ENCODE measurements at regions not wholly inside any gene's neighbourhood (a gene's known extent, or its start where the extent isn't known, plus 50 kb on each side); places are given as distances from the start of the nearest gene placed in this dataset.

- no peaks in the 10 kb centered on the region for H3K9me3 Mint-ChIP-seq (ENCODE audit: unreplicated experiment)
- TF ChIP-seq CTCF (IDR thresholded peaks at IDR 0.05; ENCODE audit: unreplicated experiment) = no peak
- ChIA-PET CTCF (interaction anchor here (0.8 to 1.4 kb wide), 2 partner anchors 22 to 446 kb away, joined by 3 to 6 read pairs; no protein-coding TSS in a partner anchor), POLR2A (interaction anchor here (0.7 to 6.5 kb wide), 14 partner anchors 10 to 687 kb away, joined by 3 to 94 read pairs (median 6); partner anchors contain the start of gene IRS1)
- peak overlapping the region; percentile 79 for H3K27ac Mint-ChIP-seq (ENCODE audit: low read depth, unreplicated experiment)
- intact Hi-C loops (cut with micrococcal nuclease) = loop anchor here (1.0 to 10.0 kb wide), 7 partner anchors 89 to 678 kb away; no protein-coding TSS in a partner anchor
- DNase-seq (ENCODE audit: unreplicated experiment) = no peak
- no peak overlapping the region for H3K4me3 Mint-ChIP-seq (ENCODE audit: unreplicated experiment)
- H3K36me3 Mint-ChIP-seq (ENCODE audit: insufficient read depth, unreplicated experiment) = no peaks in the 10 kb centered on the region
- BruUV-seq (replicated peaks) = no TSS peak
- H3K27me3 Mint-ChIP-seq (ENCODE audit: insufficient read depth, unreplicated experiment) = no peaks in the 10 kb centered on the region
- peaks cover 47% of the 10 kb centered on the region for H3K4me1 Mint-ChIP-seq (ENCODE audit: insufficient read depth, unreplicated experiment)
These were observed 683.8 kb downstream of the IRS1 start for GRCh38 chr2:226115832-226116200.

GRCh38 chr2:226115102-226115831, 684.4 kb downstream of the IRS1 start:
- H3K9me3 Mint-ChIP-seq (ENCODE audit: unreplicated experiment) = no peaks in the 10 kb centered on the region
- intact Hi-C loops (cut with micrococcal nuclease) = loop anchor here (1.0 to 10.0 kb wide), 7 partner anchors 88 to 679 kb away; no protein-coding TSS in a partner anchor
- DNase-seq (ENCODE audit: unreplicated experiment) = peak; percentile 93
- H3K4me1 Mint-ChIP-seq (ENCODE audit: insufficient read depth, unreplicated experiment) = peaks cover 47% of the 10 kb centered on the region
- no peaks in the 10 kb centered on the region for H3K36me3 Mint-ChIP-seq (ENCODE audit: insufficient read depth, unreplicated experiment)
- ChIA-PET POLR2A (interaction anchor here (0.5 to 6.5 kb wide), 22 partner anchors 11 to 687 kb away, joined by 3 to 94 read pairs (median 4); partner anchors contain the start of gene IRS1), CTCF (interaction anchor here (0.6 to 2.3 kb wide), 8 partner anchors 22 to 687 kb away, joined by 3 to 13 read pairs (median 4); no protein-coding TSS in a partner anchor)
- H3K27me3 Mint-ChIP-seq (ENCODE audit: insufficient read depth, unreplicated experiment) = no peaks in the 10 kb centered on the region
- BruUV-seq (replicated peaks) = no TSS peak
- H3K4me3 Mint-ChIP-seq (ENCODE audit: unreplicated experiment) = no peak overlapping the region
- TF ChIP-seq CTCF (IDR thresholded peaks at IDR 0.05; ENCODE audit: unreplicated experiment) = no peak
- H3K27ac Mint-ChIP-seq (ENCODE audit: low read depth, unreplicated experiment) = peak overlapping the region; percentile 79

- CTCF ChIA-PET = interaction anchor here (0.6 to 2.3 kb wide), 11 partner anchors 10 to 688 kb away, joined by 3 to 13 read pairs (median 3); no protein-coding TSS in a partner anchor
- no TSS peak for BruUV-seq (replicated peaks)
- Mint-ChIP-seq H3K4me1 (ENCODE audit: insufficient read depth, unreplicated experiment) (peaks cover 46% of the 10 kb centered on the region), H3K36me3 (ENCODE audit: insufficient read depth, unreplicated experiment) (no peaks in the 10 kb centered on the region), H3K27me3 (ENCODE audit: insufficient read depth, unreplicated experiment) (no peaks in the 10 kb centered on the region), H3K27ac (ENCODE audit: low read depth, unreplicated experiment) (peak overlapping the region; percentile 79), H3K4me3 (ENCODE audit: unreplicated experiment) (no peak overlapping the region), H3K9me3 (ENCODE audit: unreplicated experiment) (no peaks in the 10 kb centered on the region)
- POLR2A ChIA-PET = interaction anchor here (0.5 to 6.5 kb wide), 26 partner anchors 12 to 688 kb away, joined by 3 to 94 read pairs (median 4); partner anchors contain the start of gene IRS1
- intact Hi-C loops (cut with micrococcal nuclease) = loop anchor here (2.0 to 10.0 kb wide), 3 partner anchors 100 to 444 kb away; no protein-coding TSS in a partner anchor
- no peak for TF ChIP-seq CTCF (IDR thresholded peaks at IDR 0.05; ENCODE audit: unreplicated experiment)
- no peak for DNase-seq (ENCODE audit: unreplicated experiment)
These were observed 685.2 kb downstream of the IRS1 start for GRCh38 chr2:226114436-226114835.

All from MCF 10A (cell line).